ENCODE measurements at regions not wholly inside any gene's neighbourhood (a gene's known extent, or its start where the extent isn't known, plus 50 kb on each side); places are given as distances from the start of the nearest gene placed in this dataset.

DNA sequence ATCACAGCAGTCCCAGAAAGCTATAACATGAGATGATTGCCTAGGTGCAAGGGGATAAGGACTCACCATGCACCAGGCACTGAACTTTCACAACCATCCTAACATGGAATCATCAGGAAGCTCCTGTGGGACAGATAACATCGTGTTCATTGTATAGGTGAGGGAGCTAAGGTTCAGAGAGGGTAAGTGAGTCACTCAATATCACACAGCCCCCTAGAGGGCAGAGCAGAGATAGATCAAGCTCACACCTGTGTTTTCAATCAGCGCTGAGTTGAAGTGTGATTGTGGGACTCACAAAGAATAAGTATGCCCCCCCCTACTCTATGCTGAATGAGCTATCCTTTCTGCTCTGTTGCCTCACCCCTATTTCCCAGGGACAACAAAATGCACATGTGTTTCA is 377.7 kb upstream of the ERCC4 start:
- H3K9me3 ChIP-seq (replicated peaks in 1 of 11), result peaks cover 0 to 6% (median 0%) of the 10 kb centered on the region in 11 experiments; a peak in 2 of 22 replicates
- H4K20me1 ChIP-seq, result no peaks in the 10 kb centered on the region
- no peak overlapping the region for H3K4me3 ChIP-seq
- no peak overlapping the region for H3K27ac ChIP-seq
- TF ChIP-seq Cebpa-rat (IDR thresholded peaks at IDR 0.05), result no peak
- no peaks in the 10 kb centered on the region for H3K27me3 ChIP-seq
- H3K4me2 ChIP-seq, result no peak overlapping the region
- no peak overlapping the region for H3K9ac ChIP-seq
- peaks cover 0 to 10% (median 5%) of the 10 kb centered on the region in 10 experiments; a peak in 10 of 20 replicates for H3K4me1 ChIP-seq
- H3K36me3 ChIP-seq, result no peaks in the 10 kb centered on the region

DNA sequence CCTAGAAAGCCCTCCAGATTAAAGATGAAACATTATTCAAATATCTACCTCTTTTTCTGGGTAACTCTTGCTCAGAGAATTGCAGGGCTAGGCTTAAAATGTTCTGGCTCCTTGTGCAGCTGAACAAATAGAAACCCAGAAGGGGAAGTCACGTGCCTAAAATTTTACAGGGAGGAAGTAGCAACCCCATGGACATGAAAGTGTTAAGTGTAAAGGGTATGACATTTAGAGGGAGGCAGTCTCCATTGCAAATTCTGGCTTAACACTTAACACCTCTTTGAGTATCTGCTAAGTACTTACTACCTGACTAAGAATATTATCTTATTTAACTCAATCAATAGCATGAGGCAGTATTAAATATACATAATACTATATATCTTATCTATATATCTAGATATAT is 376.1 kb upstream of the ERCC4 start:
- Histone ChIP-seq H3K4me3 (no peak overlapping the region), H3K4me1 (peaks cover 0 to 10% (median 5%) of the 10 kb centered on the region in 10 experiments; a peak in 10 of 20 replicates), H3K9ac (no peak overlapping the region), H3K9me3 (replicated peaks in 1 of 11) (peaks cover 0 to 6% (median 0%) of the 10 kb centered on the region in 11 experiments; a peak in 2 of 22 replicates), H3K27ac (no peak overlapping the region), H3K36me3 (no peaks in the 10 kb centered on the region), H3K27me3 (no peaks in the 10 kb centered on the region), H4K20me1 (no peaks in the 10 kb centered on the region), H3K4me2 (peak overlapping the region in 7 of 11 experiments; percentile 6 to 63 (median 17); a peak in 6 of 22 replicates)
- no peak for TF ChIP-seq Cebpa-rat (IDR thresholded peaks at IDR 0.05)

DNA sequence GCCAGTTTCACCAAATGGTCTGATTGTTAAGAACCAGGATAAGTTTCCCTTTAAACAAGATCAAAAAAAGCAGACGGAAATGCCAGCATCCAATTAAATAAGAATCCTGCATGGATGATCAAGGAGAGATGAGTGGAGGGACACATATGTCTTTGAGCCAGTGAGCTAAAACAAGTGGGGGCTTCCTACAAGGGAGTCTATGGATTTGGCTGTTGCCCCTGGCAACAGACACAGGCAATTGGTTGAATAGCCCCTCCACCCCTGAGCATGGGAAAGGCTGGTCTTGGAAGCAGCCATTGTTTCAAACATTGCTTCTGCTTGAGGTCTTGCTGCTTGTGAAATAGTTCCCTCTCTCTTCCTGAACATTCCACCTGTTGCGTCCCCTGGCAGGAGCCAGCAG is 374.7 kb upstream of the ERCC4 start:
- no peak overlapping the region for H3K9ac ChIP-seq
- peaks cover 0 to 20% (median 5%) of the 10 kb centered on the region in 10 experiments; a peak in 10 of 20 replicates for H3K4me1 ChIP-seq
- no peaks in the 10 kb centered on the region for H3K36me3 ChIP-seq
- H3K4me2 ChIP-seq, result no peak overlapping the region
- H3K9me3 ChIP-seq (replicated peaks in 1 of 11), result no peaks in the 10 kb centered on the region
- TF ChIP-seq Cebpa-rat (IDR thresholded peaks at IDR 0.05), result no peak
- H3K27ac ChIP-seq, result no peak overlapping the region
- H3K27me3 ChIP-seq, result no peaks in the 10 kb centered on the region; a peak in 2 of 22 replicates
- no peak overlapping the region for H3K4me3 ChIP-seq
- H4K20me1 ChIP-seq, result no peaks in the 10 kb centered on the region

DNA sequence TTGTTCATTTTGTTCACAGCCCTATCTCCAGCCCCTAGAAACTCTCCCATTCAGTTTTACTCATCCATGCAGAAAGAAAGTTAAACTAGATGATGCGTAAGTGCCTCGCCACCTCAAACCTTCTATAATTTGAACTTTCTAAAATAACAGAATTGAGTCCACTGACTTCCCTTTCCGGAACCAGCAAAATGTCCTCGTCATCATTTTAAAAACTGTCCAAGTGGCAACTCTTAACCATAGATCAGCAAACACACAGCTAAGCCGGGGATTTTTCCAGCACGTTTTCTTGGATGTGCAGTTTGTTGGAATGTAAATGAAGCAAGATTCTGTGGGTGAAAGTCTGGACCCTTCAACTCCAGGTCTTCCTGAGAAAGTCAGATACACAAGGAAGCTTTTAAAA is 369.7 kb upstream of the ERCC4 start:
- H3K27me3 ChIP-seq, result peaks cover 0 to 17% (median 0%) of the 10 kb centered on the region in 11 experiments; a peak in 4 of 22 replicates
- peaks cover 10 to 48% (median 21%) of the 10 kb centered on the region in 10 experiments; a peak in 19 of 20 replicates for H3K4me1 ChIP-seq
- H4K20me1 ChIP-seq, result peaks cover 0 to 8% (median 0%) of the 10 kb centered on the region in 11 experiments; a peak in 1 of 22 replicates
- peak overlapping the region in 3 of 11 experiments; percentile 18 to 78 (median 66); a peak in 5 of 22 replicates for H3K4me2 ChIP-seq
- 0 out of 22 replicates have a peak overlapping the region, but pooled peaks of 1 of the 11 experiments have one; percentile 35 for H3K9ac ChIP-seq
- no peaks in the 10 kb centered on the region for H3K36me3 ChIP-seq
- H3K27ac ChIP-seq, result peak overlapping the region in 1 of 11 experiments; percentile 22; a peak in 2 of 22 replicates
- TF ChIP-seq Cebpa-rat (IDR thresholded peaks at IDR 0.05), result no peak
- H3K4me3 ChIP-seq, result no peak overlapping the region
- no peaks in the 10 kb centered on the region for H3K9me3 ChIP-seq (replicated peaks in 1 of 11)

DNA sequence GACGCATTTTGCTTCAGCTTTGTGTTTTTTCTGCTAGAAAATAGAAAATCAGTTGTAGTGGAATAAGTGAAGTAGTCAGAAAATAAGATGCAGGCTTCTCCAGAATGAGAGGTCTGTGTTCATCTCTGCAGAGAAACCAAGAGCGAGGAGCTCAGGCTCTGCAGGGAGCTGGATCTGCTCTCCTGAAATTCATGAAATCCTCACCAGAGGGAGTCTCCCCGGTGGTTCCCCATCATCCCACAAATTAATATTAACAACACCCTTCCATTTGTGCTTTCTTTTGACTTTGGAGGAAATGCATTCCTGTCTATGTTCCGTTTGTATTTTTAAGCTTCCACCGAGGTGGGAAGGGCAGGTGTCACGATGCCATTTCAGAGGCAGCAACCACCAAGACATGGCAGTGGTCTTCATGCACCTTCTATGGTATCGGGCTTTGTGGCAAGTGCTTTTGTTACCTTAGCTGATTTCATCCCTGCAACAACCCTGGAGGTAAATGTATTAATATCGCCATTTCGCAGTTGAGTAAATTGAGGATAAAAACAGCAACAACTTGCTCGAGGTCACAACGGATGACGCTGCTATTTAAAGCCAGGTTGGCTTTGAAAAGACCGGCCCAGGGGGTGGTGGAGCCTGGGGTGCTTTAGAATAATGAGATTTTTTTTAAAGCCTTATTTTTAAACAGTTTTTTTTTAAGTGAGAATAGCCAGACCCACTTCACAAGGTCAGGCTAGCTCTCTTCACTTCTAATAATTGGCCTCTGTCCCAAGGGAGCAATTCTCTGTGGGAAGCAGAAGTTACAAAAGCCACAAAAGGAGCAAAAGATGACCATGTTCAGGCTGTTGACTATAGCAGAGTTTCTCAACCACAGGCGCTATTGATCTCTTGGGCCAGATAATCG is 367.6 kb upstream of the ERCC4 start:
- H3K27ac ChIP-seq, result no peak overlapping the region
- H3K9me3 ChIP-seq (replicated peaks in 1 of 11), result no peaks in the 10 kb centered on the region
- peaks cover 0 to 8% (median 0%) of the 10 kb centered on the region in 11 experiments; a peak in 1 of 22 replicates for H4K20me1 ChIP-seq
- H3K4me1 ChIP-seq, result peaks cover 10 to 53% (median 21%) of the 10 kb centered on the region in 10 experiments; a peak in 19 of 20 replicates
- H3K36me3 ChIP-seq, result no peaks in the 10 kb centered on the region
- H3K4me2 ChIP-seq, result peak overlapping the region; percentile 37 to 78 (median 54); a peak in 21 of 22 replicates
- H3K9ac ChIP-seq, result no peak overlapping the region
- TF ChIP-seq Cebpa-rat (IDR thresholded peaks at IDR 0.05), result no peak
- 0 out of 20 replicates have a peak overlapping the region, but pooled peaks of 1 of the 10 experiments have one; percentile 5 for H3K4me3 ChIP-seq
- H3K27me3 ChIP-seq, result peaks cover 0 to 21% (median 0%) of the 10 kb centered on the region in 11 experiments; a peak in 5 of 22 replicates

DNA sequence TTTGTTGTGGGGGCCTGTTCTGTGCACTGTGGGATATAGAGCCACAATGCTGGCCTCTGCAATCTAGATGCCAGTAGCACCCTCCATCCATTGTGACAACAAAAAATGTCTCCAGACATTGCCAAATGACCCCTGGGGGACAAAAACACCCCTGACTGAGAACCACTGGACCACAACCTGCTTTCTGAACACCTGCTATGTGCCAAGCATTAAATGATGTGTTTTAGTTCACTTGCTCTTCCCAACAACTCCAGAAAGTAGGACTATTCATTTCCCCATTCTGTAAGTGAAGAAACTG is 367.0 kb upstream of the ERCC4 start:
- Histone ChIP-seq H3K27ac (no peak overlapping the region), H3K4me2 (peak overlapping the region; percentile 37 to 78 (median 54)), H3K9me3 (replicated peaks in 1 of 11) (no peaks in the 10 kb centered on the region), H3K9ac (no peak overlapping the region), H3K4me3 (no peak overlapping the region), H3K36me3 (no peaks in the 10 kb centered on the region), H3K27me3 (peaks cover 0 to 21% (median 0%) of the 10 kb centered on the region in 11 experiments; a peak in 5 of 22 replicates), H3K4me1 (peaks cover 10 to 53% (median 21%) of the 10 kb centered on the region in 10 experiments; a peak in 19 of 20 replicates), H4K20me1 (peaks cover 0 to 8% (median 0%) of the 10 kb centered on the region in 11 experiments; a peak in 1 of 22 replicates)
- TF ChIP-seq Cebpa-rat (IDR thresholded peaks at IDR 0.05), result no peak

DNA sequence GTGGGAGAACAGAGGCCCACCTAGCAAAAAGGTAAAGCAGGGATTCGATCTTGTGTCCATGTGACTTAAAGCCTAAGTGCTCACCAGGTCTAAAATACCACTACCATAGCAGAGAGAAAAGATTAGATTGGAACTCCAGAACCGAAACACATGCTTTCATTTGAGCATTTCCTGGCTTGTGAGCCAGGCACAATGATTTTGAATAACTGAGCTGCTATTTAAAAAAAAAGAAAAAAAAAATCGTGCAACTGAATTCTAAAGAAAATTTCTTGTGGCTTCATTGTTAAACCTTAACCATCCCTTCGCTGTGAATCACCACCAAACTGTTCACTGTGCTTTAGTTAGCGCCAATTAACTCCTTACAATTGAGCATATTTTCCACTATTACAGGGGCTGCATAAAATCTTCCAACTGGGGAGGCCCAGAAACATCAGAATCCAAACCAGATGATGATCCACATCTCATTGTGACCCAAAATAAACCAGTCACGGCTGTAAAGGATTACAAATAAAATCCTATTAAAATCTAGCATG is 366.4 kb upstream of the ERCC4 start:
- no peak for TF ChIP-seq Cebpa-rat (IDR thresholded peaks at IDR 0.05)
- H4K20me1 ChIP-seq, result peaks cover 0 to 8% (median 0%) of the 10 kb centered on the region in 11 experiments; a peak in 1 of 22 replicates
- H3K36me3 ChIP-seq, result no peaks in the 10 kb centered on the region
- no peaks in the 10 kb centered on the region for H3K9me3 ChIP-seq (replicated peaks in 1 of 11)
- peaks cover 0 to 21% (median 0%) of the 10 kb centered on the region in 11 experiments; a peak in 5 of 22 replicates for H3K27me3 ChIP-seq
- no peak overlapping the region for H3K9ac ChIP-seq
- peaks cover 10 to 53% (median 21%) of the 10 kb centered on the region in 10 experiments; a peak in 19 of 20 replicates for H3K4me1 ChIP-seq
- no peak overlapping the region for H3K27ac ChIP-seq
- H3K4me3 ChIP-seq, result no peak overlapping the region
- peak overlapping the region in 9 of 11 experiments; percentile 37 to 78 (median 54); a peak in 13 of 22 replicates for H3K4me2 ChIP-seq

DNA sequence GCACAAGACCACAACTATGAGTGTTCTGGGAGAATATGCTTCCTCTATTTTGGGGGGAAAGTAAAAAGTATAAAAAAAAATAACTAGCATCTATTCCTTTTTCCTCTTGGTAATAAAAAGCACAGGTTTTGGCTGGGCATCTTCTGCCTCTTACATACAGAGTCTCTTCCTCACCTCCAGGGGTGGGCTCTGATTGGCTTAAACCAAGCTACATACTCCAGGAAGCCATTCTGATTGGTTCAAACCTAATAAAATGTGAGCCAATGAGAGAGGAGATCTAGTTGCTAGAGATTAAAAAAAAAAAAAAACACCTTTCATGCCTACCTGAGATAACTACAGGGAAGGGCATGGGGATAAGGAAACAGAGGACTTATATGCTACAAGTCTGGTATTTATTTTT is 365.9 kb upstream of the ERCC4 start:
- Histone ChIP-seq H3K9ac (no peak overlapping the region), H3K9me3 (replicated peaks in 1 of 11) (no peaks in the 10 kb centered on the region), H3K27ac (no peak overlapping the region), H3K4me1 (peaks cover 10 to 53% (median 21%) of the 10 kb centered on the region in 10 experiments; a peak in 19 of 20 replicates), H3K4me2 (peak overlapping the region in 6 of 11 experiments; percentile 40 to 78 (median 60); a peak in 6 of 22 replicates), H3K27me3 (peaks cover 0 to 21% (median 0%) of the 10 kb centered on the region in 11 experiments; a peak in 5 of 22 replicates), H3K4me3 (no peak overlapping the region), H3K36me3 (no peaks in the 10 kb centered on the region), H4K20me1 (peaks cover 0 to 8% (median 0%) of the 10 kb centered on the region in 11 experiments; a peak in 1 of 22 replicates)
- no peak for TF ChIP-seq Cebpa-rat (IDR thresholded peaks at IDR 0.05)

All from BLaER1 treated with 17β-estradiol and CSF1 and Interleukin-3, amounts not matched to agents 10 nM and 100 nM (cell line).